ENCODE measurements at regions not wholly inside any gene's neighbourhood (a gene's known extent, or its start where the extent isn't known, plus 50 kb on each side); places are given as distances from the start of the nearest gene placed in this dataset.

- no peaks in the 10 kb centered on the region for H3K9me3 ChIP-seq (ENCODE audit: insufficient read depth, low read depth, low read length)
- H3K9ac ChIP-seq (ENCODE audit: low read depth, low read length, poor library complexity, severe bottlenecking): no peak overlapping the region
- no peak overlapping the region for H3K4me3 ChIP-seq (ENCODE audit: low read length, poor library complexity, severe bottlenecking)
- H3K9me2 ChIP-seq (replicated peaks; ENCODE audit: low read depth, low read length): no peaks in the 10 kb centered on the region
- no peaks in the 10 kb centered on the region for H3F3A ChIP-seq (ENCODE audit: low read depth)
- no peaks in the 10 kb centered on the region for H3K27me3 ChIP-seq (ENCODE audit: insufficient read depth, low read length, poor library complexity, severe bottlenecking)
- no peaks in the 10 kb centered on the region for H3K79me2 ChIP-seq (ENCODE audit: insufficient read depth, low read length)
- no peak overlapping the region for H2AFZ ChIP-seq (ENCODE audit: low read length)
- TF ChIP-seq EZH2phosphoT487 (IDR thresholded peaks at IDR 0.05; ENCODE audit: borderline replicate concordance): no peak
- TF ChIP-seq CTCF (conservative IDR thresholded peaks at IDR 0.05; ENCODE audit: low read length): no peak
- H3K36me3 ChIP-seq (ENCODE audit: insufficient read depth, low read length): no peaks in the 10 kb centered on the region
- H4K20me1 ChIP-seq (ENCODE audit: insufficient read depth, low read length, poor library complexity, severe bottlenecking): no peaks in the 10 kb centered on the region
- H3K4me2 ChIP-seq (ENCODE audit: low read depth, low read length, poor library complexity, severe bottlenecking): no peak overlapping the region
- no peaks in the 10 kb centered on the region for H3K4me1 ChIP-seq (ENCODE audit: insufficient read depth, low read length, poor library complexity, severe bottlenecking)
These were observed 182.1 kb downstream of the PCDH17 start for GRCh38 chr13:57813651-57814050.

- TF ChIP-seq EZH2phosphoT487 (IDR thresholded peaks at IDR 0.05; ENCODE audit: borderline replicate concordance): no peak
- TF ChIP-seq CTCF (conservative IDR thresholded peaks at IDR 0.05; ENCODE audit: low read length): no peak
- Histone ChIP-seq H3K9me3 (ENCODE audit: insufficient read depth, low read depth, low read length) (no peaks in the 10 kb centered on the region), H3K9me2 (replicated peaks; ENCODE audit: low read depth, low read length) (peaks cover 4% of the 10 kb centered on the region; the same call in 1 of the 2 replicates), H3K4me3 (ENCODE audit: low read length, poor library complexity, severe bottlenecking) (no peak overlapping the region), H2AFZ (ENCODE audit: low read length) (no peak overlapping the region), H3F3A (ENCODE audit: low read depth) (no peaks in the 10 kb centered on the region), H3K27me3 (ENCODE audit: insufficient read depth, low read length, poor library complexity, severe bottlenecking) (no peaks in the 10 kb centered on the region), H3K4me2 (ENCODE audit: low read depth, low read length, poor library complexity, severe bottlenecking) (no peak overlapping the region), H4K20me1 (ENCODE audit: insufficient read depth, low read length, poor library complexity, severe bottlenecking) (no peaks in the 10 kb centered on the region), H3K79me2 (ENCODE audit: insufficient read depth, low read length) (no peaks in the 10 kb centered on the region), H3K36me3 (ENCODE audit: insufficient read depth, low read length) (no peaks in the 10 kb centered on the region), H3K9ac (ENCODE audit: low read depth, low read length, poor library complexity, severe bottlenecking) (no peak overlapping the region), H3K4me1 (ENCODE audit: insufficient read depth, low read length, poor library complexity, severe bottlenecking) (no peaks in the 10 kb centered on the region)
These were observed 184.1 kb downstream of the PCDH17 start for GRCh38 chr13:57815600-57815999.

- H3K4me2 ChIP-seq (ENCODE audit: low read depth, low read length, poor library complexity, severe bottlenecking): no peak overlapping the region
- H4K20me1 ChIP-seq (ENCODE audit: insufficient read depth, low read length, poor library complexity, severe bottlenecking): no peaks in the 10 kb centered on the region
- no peaks in the 10 kb centered on the region for H3K4me1 ChIP-seq (ENCODE audit: insufficient read depth, low read length, poor library complexity, severe bottlenecking)
- H2AFZ ChIP-seq (ENCODE audit: low read length): no peak overlapping the region
- H3K27me3 ChIP-seq (ENCODE audit: insufficient read depth, low read length, poor library complexity, severe bottlenecking): no peaks in the 10 kb centered on the region
- H3F3A ChIP-seq (ENCODE audit: low read depth): no peaks in the 10 kb centered on the region
- H3K9ac ChIP-seq (ENCODE audit: low read depth, low read length, poor library complexity, severe bottlenecking): no peak overlapping the region
- peaks cover 4% of the 10 kb centered on the region; the same call in 1 of the 2 replicates for H3K9me2 ChIP-seq (replicated peaks; ENCODE audit: low read depth, low read length)
- no peaks in the 10 kb centered on the region for H3K36me3 ChIP-seq (ENCODE audit: insufficient read depth, low read length)
- no peak for TF ChIP-seq CTCF (conservative IDR thresholded peaks at IDR 0.05; ENCODE audit: low read length)
- no peak for TF ChIP-seq EZH2phosphoT487 (IDR thresholded peaks at IDR 0.05; ENCODE audit: borderline replicate concordance)
- H3K79me2 ChIP-seq (ENCODE audit: insufficient read depth, low read length): no peaks in the 10 kb centered on the region
- H3K4me3 ChIP-seq (ENCODE audit: low read length, poor library complexity, severe bottlenecking): no peak overlapping the region
- H3K9me3 ChIP-seq (ENCODE audit: insufficient read depth, low read depth, low read length): peaks cover 6% of the 10 kb centered on the region; the same call in 1 of the 2 replicates
These were observed 189.4 kb downstream of the PCDH17 start for GRCh38 chr13:57820924-57821323.
